ENCODE measurements at regions not wholly inside any gene's neighbourhood (a gene's known extent, or its start where the extent isn't known, plus 50 kb on each side); places are given as distances from the start of the nearest gene placed in this dataset.

GRCh38 chr7:115704884-115705283 is 325.7 kb downstream of the TFEC start:
- TF ChIP-seq ZNF132 (tag by site-specific recombination; IDR thresholded peaks at IDR 0.05; ENCODE audit: borderline replicate concordance) (no peak), ZNF549 (tag by site-specific recombination; IDR thresholded peaks at IDR 0.05) (no peak), YY1 (tag by site-specific recombination; IDR thresholded peaks at IDR 0.05) (no peak), CTCF (tag by site-specific recombination; IDR thresholded peaks at IDR 0.05) (no peak), GLI4 (tag by site-specific recombination; IDR thresholded peaks at IDR 0.05) (no peak), REST (tag by site-specific recombination; IDR thresholded peaks at IDR 0.05) (no peak), ZBTB11 (tag by site-specific recombination; conservative IDR thresholded peaks at IDR 0.05; ENCODE audit: low read depth) (no peak)
